Vagina (tissue), 2 donors: ENCODE measurements at regions not wholly inside any gene's neighbourhood (a gene's known extent, or its start where the extent isn't known, plus 50 kb on each side); places are given as distances from the start of the nearest gene placed in this dataset.
"Not testable (repeated sequence)": the region's sequence is repeated elsewhere in the genome, so short reads cannot be mapped to it uniquely, and the experiment has no call there.

Source experiments
- POLR2A ChIP-seq, 2 donors: fragments of 450-650 bp; IDR thresholded peaks; one replicate each; pipeline ENCODE4 v1.6.1; 2017; ENCODE audit warnings: antibody characterized with exemption in 2 of 2, mild to moderate bottlenecking in 2 of 2, moderate library complexity in 2 of 2
- TF ChIP-seq, protein P1 (sequence below), 3 experiments: fragments of 450-650 bp in 2 of 3; fragments of 200-600 bp in 1 of 3; sonication (generic) in 1 of 3; IDR thresholded peaks; one replicate each; pipeline ENCODE4 v1.5.1; 2017 to 2019; ENCODE audit warnings: antibody characterized with exemption in 3 of 3, mild to moderate bottlenecking in 2 of 3, moderate library complexity in 2 of 3

DNA sequence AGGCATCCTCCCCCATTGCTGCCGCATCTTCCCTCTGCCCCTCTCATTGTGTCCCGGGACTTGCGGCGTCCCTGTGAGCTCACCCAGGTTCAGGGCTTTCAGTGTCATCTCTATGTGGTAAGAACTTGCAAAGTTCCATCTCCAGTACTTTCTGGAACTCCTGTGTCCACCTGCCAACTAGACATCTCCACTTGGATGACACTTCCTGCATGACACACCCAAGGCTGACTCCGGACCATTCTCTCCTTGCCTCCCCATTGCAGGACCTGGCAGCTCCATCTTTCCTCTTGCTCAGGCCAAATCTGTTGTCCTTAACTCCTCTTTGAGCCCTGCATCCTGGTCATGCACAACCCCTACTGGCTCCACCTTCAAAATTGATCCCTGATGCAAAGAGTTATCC is 200.8 kb upstream of the TP53TG3 start:
- not testable (repeated sequence) for TF ChIP-seq POLR2A (IDR thresholded peaks at IDR 0.05)
- TF ChIP-seq, protein P1, sequence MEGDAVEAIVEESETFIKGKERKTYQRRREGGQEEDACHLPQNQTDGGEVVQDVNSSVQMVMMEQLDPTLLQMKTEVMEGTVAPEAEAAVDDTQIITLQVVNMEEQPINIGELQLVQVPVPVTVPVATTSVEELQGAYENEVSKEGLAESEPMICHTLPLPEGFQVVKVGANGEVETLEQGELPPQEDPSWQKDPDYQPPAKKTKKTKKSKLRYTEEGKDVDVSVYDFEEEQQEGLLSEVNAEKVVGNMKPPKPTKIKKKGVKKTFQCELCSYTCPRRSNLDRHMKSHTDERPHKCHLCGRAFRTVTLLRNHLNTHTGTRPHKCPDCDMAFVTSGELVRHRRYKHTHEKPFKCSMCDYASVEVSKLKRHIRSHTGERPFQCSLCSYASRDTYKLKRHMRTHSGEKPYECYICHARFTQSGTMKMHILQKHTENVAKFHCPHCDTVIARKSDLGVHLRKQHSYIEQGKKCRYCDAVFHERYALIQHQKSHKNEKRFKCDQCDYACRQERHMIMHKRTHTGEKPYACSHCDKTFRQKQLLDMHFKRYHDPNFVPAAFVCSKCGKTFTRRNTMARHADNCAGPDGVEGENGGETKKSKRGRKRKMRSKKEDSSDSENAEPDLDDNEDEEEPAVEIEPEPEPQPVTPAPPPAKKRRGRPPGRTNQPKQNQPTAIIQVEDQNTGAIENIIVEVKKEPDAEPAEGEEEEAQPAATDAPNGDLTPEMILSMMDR (IDR thresholded peaks at IDR 0.05): not testable (repeated sequence)
